Right atrium auricular region (tissue), 2 donors: ENCODE measurements at regions not wholly inside any gene's neighbourhood (a gene's known extent, or its start where the extent isn't known, plus 50 kb on each side); places are given as distances from the start of the nearest gene placed in this dataset.

ENCODE experiments used
- DNase-seq: peaks from one replicate; pipeline ENCODE4 v3.0.0-alpha.2; 2019; ENCODE audit warnings: low spot score
- H3K27ac ChIP-seq, 2 donors: fragments of 200-600 bp; sonication (generic); 1 replicate in 1 of 2; 2 replicates in 1 of 2; pipeline ENCODE4 v1.5.1; 2016 to 2019
- H3K27me3 ChIP-seq, 2 donors: fragments of 200-600 bp; sonication (generic); one replicate each; pipeline versions ENCODE4 v1.5.1 to v1.6.0; 2017 to 2019
- H3K36me3 ChIP-seq: fragments of 200-600 bp; sonication (generic); one replicate; pipeline ENCODE4 v1.5.1; 2016
- H3K4me1 ChIP-seq, 2 donors: fragments of 200-600 bp; sonication (generic); one replicate each; pipeline versions ENCODE4 v1.5.1 to v1.6.0; 2017 to 2019
- H3K4me3 ChIP-seq, 2 donors: fragments of 200-600 bp; sonication (generic); 1 replicate in 1 of 2; 2 replicates in 1 of 2; pipeline ENCODE4 v1.5.1; 2017 to 2019; ENCODE audit warnings: mild to moderate bottlenecking in 1 of 2, moderate library complexity in 1 of 2
- H3K9me3 ChIP-seq, 2 donors: fragments of 200-600 bp; sonication (generic); one replicate each; pipeline ENCODE4 v1.5.1; 2019
- CTCF ChIP-seq, 2 donors: fragments of 200-600 bp; sonication (generic); IDR thresholded peaks; one replicate each; pipeline ENCODE4 v1.5.1; 2019; ENCODE audit warnings: antibody characterized with exemption in 2 of 2

DNA sequence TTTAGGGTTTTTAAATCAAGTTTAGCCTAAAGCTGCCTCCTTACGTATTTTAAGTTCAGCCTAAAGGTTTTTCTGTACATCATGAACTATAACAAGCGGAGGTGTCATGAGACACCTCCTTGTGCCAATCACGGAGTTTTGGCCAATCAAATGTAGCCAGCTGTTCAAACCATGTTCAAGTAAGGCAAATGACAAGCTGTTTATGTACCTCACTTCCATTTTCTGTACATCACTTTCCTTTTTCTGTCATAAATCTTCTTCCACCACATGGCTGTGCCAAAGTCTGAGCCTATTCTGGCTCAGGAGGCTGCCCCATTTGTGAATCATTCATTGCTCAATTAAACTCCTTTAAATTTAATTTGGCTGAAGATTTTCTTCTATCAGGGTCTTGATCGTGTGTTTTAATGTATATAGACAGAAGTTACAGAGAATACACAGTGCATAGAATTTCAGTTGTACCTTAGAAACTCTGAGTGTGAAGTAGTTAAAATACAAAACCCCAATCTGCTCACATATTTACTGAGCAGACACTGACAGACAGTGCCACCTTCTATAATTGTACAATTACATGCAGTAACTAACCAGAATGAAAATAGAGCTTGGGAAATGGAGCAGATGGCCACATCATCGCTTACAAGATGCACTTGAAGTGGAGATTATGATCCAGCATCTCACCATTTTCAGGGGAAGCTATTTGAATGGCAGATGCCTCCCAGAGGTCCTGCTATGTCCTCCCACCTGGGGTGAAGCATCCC, 76.9 kb upstream of the LANCL2 start:
- Histone ChIP-seq H3K4me3 (no peak overlapping the region), H3K4me1 (no peaks in the 10 kb centered on the region), H3K36me3 (no peaks in the 10 kb centered on the region), H3K27ac (no peak overlapping the region), H3K9me3 (no peaks in the 10 kb centered on the region), H3K27me3 (no peaks in the 10 kb centered on the region)
- TF ChIP-seq CTCF (IDR thresholded peaks at IDR 0.05), result no peak
- DNase-seq, result no peak

GRCh38 chr7:55296070-55296469, 69.1 kb upstream of the LANCL2 start:
- H3K4me1 ChIP-seq, result no peaks in the 10 kb centered on the region
- DNase-seq, result no peak
- no peak overlapping the region for H3K27ac ChIP-seq
- no peak for TF ChIP-seq CTCF (IDR thresholded peaks at IDR 0.05)
- no peak overlapping the region for H3K4me3 ChIP-seq
- no peaks in the 10 kb centered on the region for H3K9me3 ChIP-seq
- no peaks in the 10 kb centered on the region for H3K36me3 ChIP-seq
- H3K27me3 ChIP-seq, result no peaks in the 10 kb centered on the region

DNA sequence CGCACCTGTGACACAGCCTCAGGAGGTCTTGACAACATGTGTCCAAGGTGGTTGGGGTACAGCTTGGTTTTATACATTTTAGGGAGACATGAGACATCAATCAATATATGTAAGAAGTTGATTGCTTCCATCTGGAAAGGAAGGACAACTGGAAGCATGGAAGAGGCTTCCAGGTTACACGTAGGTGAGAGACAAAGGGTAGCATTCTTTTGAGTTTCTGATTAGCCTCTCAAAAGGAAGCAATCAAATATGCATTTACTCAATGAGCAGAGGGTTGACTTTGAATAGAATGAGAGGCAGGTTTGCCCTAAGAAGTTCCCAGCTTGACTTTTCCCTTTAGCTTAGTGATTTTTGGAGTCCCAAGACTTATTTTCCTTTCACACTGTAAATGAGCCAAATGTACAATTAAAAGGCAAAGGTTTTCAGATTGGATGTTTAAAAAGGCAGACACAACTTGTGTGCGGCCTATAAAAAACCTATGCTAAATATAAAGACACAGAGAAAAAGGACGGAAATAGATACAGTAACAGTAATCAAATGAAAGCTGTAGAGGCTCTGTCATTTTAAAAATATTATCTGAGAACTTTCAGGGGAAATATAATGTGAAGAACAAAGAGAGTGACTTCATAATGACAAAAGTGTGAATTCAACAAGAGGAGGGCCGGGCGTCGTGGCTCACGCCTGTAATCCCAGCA, 65.7 kb upstream of the LANCL2 start:
- Histone ChIP-seq H3K4me3 (no peak overlapping the region), H3K9me3 (no peaks in the 10 kb centered on the region), H3K4me1 (no peaks in the 10 kb centered on the region), H3K36me3 (no peaks in the 10 kb centered on the region), H3K27ac (no peak overlapping the region), H3K27me3 (no peaks in the 10 kb centered on the region)
- no peak for DNase-seq
- no peak for TF ChIP-seq CTCF (IDR thresholded peaks at IDR 0.05)

- TF ChIP-seq CTCF (IDR thresholded peaks at IDR 0.05), result no peak
- Histone ChIP-seq H3K36me3 (no peaks in the 10 kb centered on the region), H3K9me3 (no peaks in the 10 kb centered on the region), H3K27me3 (no peaks in the 10 kb centered on the region), H3K4me3 (no peak overlapping the region), H3K4me1 (peaks cover 0 to 7% of the 10 kb centered on the region in 2 donors), H3K27ac (no peak overlapping the region)
- DNase-seq, result no peak
These were observed 61.9 kb upstream of the LANCL2 start for GRCh38 chr7:55303220-55303619.

- DNase-seq, result no peak
- Histone ChIP-seq H3K27me3 (no peaks in the 10 kb centered on the region), H3K4me3 (no peak overlapping the region), H3K27ac (no peak overlapping the region), H3K36me3 (no peaks in the 10 kb centered on the region), H3K4me1 (peaks cover 0 to 15% of the 10 kb centered on the region in 2 donors), H3K9me3 (no peaks in the 10 kb centered on the region)
- TF ChIP-seq CTCF (IDR thresholded peaks at IDR 0.05), result no peak
These were observed 60.9 kb upstream of the LANCL2 start for GRCh38 chr7:55304018-55304762.
